H1 (cell line): ENCODE measurements at regions not wholly inside any gene's neighbourhood (a gene's known extent, or its start where the extent isn't known, plus 50 kb on each side); places are given as distances from the start of the nearest gene placed in this dataset.

ENCODE experiments used
- CTCF ChIA-PET: fragments of 300-600 bp; sonication (Branson Sonifier 250); formaldehyde crosslinking; loops from one replicate; lab custom pipeline; 2021; ENCODE audit not compliant: partially characterized antibody; lab: Charles Lee
- POLR2A ChIA-PET: fragments of 300-600 bp; sonication (Branson Sonifier 250); formaldehyde crosslinking; loops from one replicate; lab custom pipeline; 2021; ENCODE audit warnings: inconsistent platforms; ENCODE audit not compliant: partially characterized antibody; lab: Charles Lee
- DNase-seq, 2 experiments: peaks; one replicate each; pipeline versions ENCODE4 v3.0.0 to v3.0.0-alpha.2; 2010 to 2022; ENCODE audit warnings: low spot score in 2 of 2, low read depth in 1 of 2, mixed read lengths in 1 of 2
- FAIRE-seq: peaks from 2 replicates; lab custom pipeline; 2011; peaks lifted over from hg19 to GRCh38; lab: Jason Lieb, UNC
- H2AFZ ChIP-seq: 2 replicates; pipeline ENCODE4 v1.8.1; 2012; ENCODE audit warnings: low read length, inconsistent platforms
- H2AK5ac ChIP-seq: 2 replicates; pipeline ENCODE4 v1.6.1; 2013; ENCODE audit warnings: low read depth, low read length
- H2BK120ac ChIP-seq: replicated peaks from 2 replicates; pipeline ENCODE3; 2013; ENCODE audit warnings: low read depth, low read length, inconsistent platforms
- H2BK12ac ChIP-seq: 2 replicates; pipeline ENCODE4 v1.6.1; 2013; ENCODE audit warnings: low read depth, low read length
- H2BK15ac ChIP-seq: 2 replicates; pipeline ENCODE4 v1.6.1; 2013; ENCODE audit warnings: low read length
- H2BK20ac ChIP-seq: 2 replicates; pipeline ENCODE4 v1.6.1; 2013; ENCODE audit warnings: low read length
- H2BK5ac ChIP-seq: 2 replicates; pipeline ENCODE4 v1.6.1; 2013; ENCODE audit warnings: low read depth, low read length
- H3K14ac ChIP-seq: 2 replicates; pipeline ENCODE4 v1.6.1; 2013; ENCODE audit warnings: inconsistent platforms; ENCODE audit not compliant: insufficient read length
- H3K18ac ChIP-seq: 2 replicates; pipeline ENCODE4 v1.6.1; 2013; ENCODE audit warnings: low read length; ENCODE audit errors: extremely low read depth
- H3K23ac ChIP-seq: 2 replicates; pipeline ENCODE4 v1.6.1; 2013; ENCODE audit warnings: inconsistent platforms; ENCODE audit not compliant: insufficient read length
- H3K23me2 ChIP-seq: 2 replicates; pipeline ENCODE4 v1.6.1; 2013; ENCODE audit warnings: low read depth, low read length
- H3K27ac ChIP-seq: 2 replicates; pipeline ENCODE4 v1.6.1; 2011; ENCODE audit warnings: low read depth, low read length, inconsistent platforms
- H3K27me3 ChIP-seq, 4 experiments: replicated peaks in 1 of 4; 1 replicate in 1 of 4; 2 replicates in 3 of 4; pipeline versions ENCODE4 v1.6.1 to v1.8.1; 2011 to 2013; ENCODE audit warnings: low read length in 3 of 4, mild to moderate bottlenecking in 3 of 4, inconsistent platforms in 2 of 4, mixed read lengths in 2 of 4, moderate library complexity in 1 of 4; ENCODE audit not compliant: control insufficient read depth in 3 of 4, insufficient read depth in 3 of 4; ENCODE audit errors: extremely low read depth in 1 of 4
- H3K36me3 ChIP-seq, 4 experiments: 2 replicates each; pipeline versions ENCODE4 v1.6.1 to v1.8.1; 2011 to 2013; ENCODE audit warnings: mild to moderate bottlenecking in 4 of 4, low read length in 3 of 4, moderate library complexity in 2 of 4, control low read depth in 1 of 4, inconsistent platforms in 1 of 4; ENCODE audit not compliant: insufficient read depth in 4 of 4, control insufficient read depth in 2 of 4
- H3K4ac ChIP-seq: replicated peaks from 2 replicates; pipeline ENCODE3; 2013; ENCODE audit warnings: low read length, low read depth, mixed read lengths, inconsistent platforms; ENCODE audit not compliant: insufficient read length
- H3K4me1 ChIP-seq, 4 experiments: replicated peaks in 1 of 4; 1 replicate in 1 of 4; 2 replicates in 3 of 4; pipeline versions ENCODE4 v1.6.1 to v1.8.1; 2011 to 2013; ENCODE audit warnings: low read length in 3 of 4, inconsistent platforms in 2 of 4, mixed read lengths in 1 of 4; ENCODE audit not compliant: insufficient read depth in 4 of 4, control insufficient read depth in 3 of 4
- H3K4me2 ChIP-seq, 2 experiments: 2 replicates each; pipeline versions ENCODE4 v1.6.1 to v1.8.1; 2011 to 2013; ENCODE audit warnings: low read depth in 2 of 2, low read length in 2 of 2, control low read depth in 1 of 2, inconsistent platforms in 1 of 2, mild to moderate bottlenecking in 1 of 2; ENCODE audit not compliant: insufficient read depth in 1 of 2
- H3K4me3 ChIP-seq, 4 experiments: fragments of 200-600, 300-600 bp in 1 of 4; sonication (generic), shearing (Covaris generic), sonication (Bioruptor Twin) in 1 of 4; 2 replicates each; pipeline versions ENCODE4 v1.5.1 to v1.8.1; 2011 to 2016; ENCODE audit warnings: low read length in 4 of 4, low read depth in 3 of 4, control low read depth in 2 of 4, inconsistent platforms in 2 of 4, mild to moderate bottlenecking in 2 of 4, mixed read lengths in 1 of 4, moderate library complexity in 1 of 4; ENCODE audit not compliant: insufficient read depth in 2 of 4; ENCODE audit errors: extremely low read depth in 1 of 4
- H3K56ac ChIP-seq: replicated peaks from 2 replicates; pipeline ENCODE3; 2013; ENCODE audit warnings: low read depth, mild to moderate bottlenecking, mixed read lengths, low read length, inconsistent platforms; ENCODE audit not compliant: insufficient read length
- H3K79me1 ChIP-seq: 2 replicates; pipeline ENCODE4 v1.6.1; 2013; ENCODE audit warnings: low read depth, low read length, control low read depth
- H3K79me2 ChIP-seq, 2 experiments: 2 replicates each; pipeline versions ENCODE4 v1.6.1 to v1.8.1; 2012 to 2013; ENCODE audit warnings: low read length in 2 of 2, mild to moderate bottlenecking in 2 of 2, inconsistent platforms in 1 of 2; ENCODE audit not compliant: insufficient read depth in 2 of 2, control insufficient read depth in 1 of 2
- H3K9ac ChIP-seq, 4 experiments: replicated peaks in 1 of 4; 1 replicate in 1 of 4; 2 replicates in 3 of 4; pipeline versions ENCODE4 v1.6.1 to v1.8.1; 2011 to 2013; ENCODE audit warnings: low read depth in 3 of 4, low read length in 3 of 4, control low read depth in 2 of 4, mild to moderate bottlenecking in 2 of 4, moderate library complexity in 2 of 4, inconsistent platforms in 1 of 4; ENCODE audit errors: extremely low read depth in 1 of 4
- H3K9me3 ChIP-seq, 2 experiments: 2 replicates each; pipeline versions ENCODE4 v1.6.1 to v1.8.1; 2012 to 2013; ENCODE audit warnings: mild to moderate bottlenecking in 2 of 2, moderate library complexity in 2 of 2, control low read depth in 1 of 2, inconsistent platforms in 1 of 2, low read depth in 1 of 2, low read length in 1 of 2, mixed read lengths in 1 of 2; ENCODE audit not compliant: insufficient read depth in 2 of 2
- H4K20me1 ChIP-seq, 2 experiments: replicated peaks in 1 of 2; 2 replicates each; pipeline versions ENCODE3 to v1.8.1; 2011 to 2013; ENCODE audit warnings: inconsistent platforms in 2 of 2, low read length in 2 of 2, mild to moderate bottlenecking in 1 of 2; ENCODE audit not compliant: insufficient read depth in 2 of 2, control insufficient read depth in 1 of 2
- H4K5ac ChIP-seq: 2 replicates; pipeline ENCODE4 v1.6.1; 2013; ENCODE audit warnings: low read length, low read depth, mixed read lengths, inconsistent platforms; ENCODE audit not compliant: insufficient read length
- H4K8ac ChIP-seq: 2 replicates; pipeline ENCODE4 v1.8.0; 2013; ENCODE audit warnings: mild to moderate bottlenecking, moderate library complexity, low read length, inconsistent platforms; ENCODE audit not compliant: insufficient read depth; ENCODE audit errors: extremely low read depth
- H4K91ac ChIP-seq: replicated peaks from 2 replicates; pipeline ENCODE3; 2013; ENCODE audit warnings: low read length, mixed read lengths, inconsistent platforms; ENCODE audit not compliant: insufficient read length
- ASH2L ChIP-seq: fragments of 200-600, 300-600 bp; sonication (generic); IDR thresholded peaks from one replicate; pipeline ENCODE4 v1.7.1; 2017; ENCODE audit warnings: low read length
- BACH1 ChIP-seq: IDR thresholded peaks from 2 replicates; pipeline ENCODE4 v1.6.1; 2012; ENCODE audit warnings: low read length, improper control_type of control experiment
- CBX5 ChIP-seq: fragments of 300-800, 300-1000 bp; sonication (generic); IDR thresholded peaks from 2 replicates; pipeline ENCODE4 v1.7.1; 2016; ENCODE audit warnings: antibody characterized with exemption, low read length, low read depth
- CBX8 ChIP-seq: fragments of 300-800, 300-1000 bp; sonication (generic); IDR thresholded peaks from 2 replicates; pipeline ENCODE4 v1.7.1; 2016; ENCODE audit warnings: low read depth, low read length, borderline replicate concordance
- CHD2 ChIP-seq: IDR thresholded peaks from 2 replicates; pipeline ENCODE4 v1.6.1; 2012; ENCODE audit warnings: low read length, improper control_type of control experiment
- CREB1 ChIP-seq: IDR thresholded peaks from 2 replicates; pipeline ENCODE4 v1.6.1; 2012; ENCODE audit warnings: inconsistent platforms
- KDM1A ChIP-seq: fragments of 200-600, 300-600 bp; sonication (generic); IDR thresholded peaks from 2 replicates; pipeline ENCODE4 v1.7.1; 2016; ENCODE audit warnings: mild to moderate bottlenecking, low read length, borderline replicate concordance
- MAFK ChIP-seq: IDR thresholded peaks from 2 replicates; pipeline ENCODE4 v1.6.1; 2012; ENCODE audit warnings: low read depth, mild to moderate bottlenecking, improper control_type of control experiment, low read length
- NANOG ChIP-seq: IDR thresholded peaks from 2 replicates; pipeline ENCODE4 v1.6.1; 2011; ENCODE audit warnings: low read length, low read depth, mild to moderate bottlenecking, inconsistent platforms; ENCODE audit not compliant: insufficient read depth, poor library complexity, severe bottlenecking
- NRF1 ChIP-seq: IDR thresholded peaks from 2 replicates; pipeline ENCODE4 v1.6.1; 2011; ENCODE audit warnings: mild to moderate bottlenecking, low read depth, low read length, improper control_type of control experiment
- POLR2A ChIP-seq, 2 experiments: IDR thresholded peaks; 1 replicate in 1 of 2; 2 replicates in 1 of 2; pipeline ENCODE4 v1.6.1; 2011; ENCODE audit warnings: low read depth in 2 of 2, low read length in 2 of 2, mild to moderate bottlenecking in 2 of 2; ENCODE audit errors: control extremely low read depth in 1 of 2
- RBBP5 ChIP-seq: IDR thresholded peaks from 2 replicates; pipeline ENCODE4 v1.7.1; 2012; ENCODE audit warnings: low read depth, mild to moderate bottlenecking, inconsistent platforms, low read length, moderate library complexity, borderline replicate concordance
- RFX5 ChIP-seq: IDR thresholded peaks from 2 replicates; pipeline ENCODE4 v1.6.1; 2011; ENCODE audit warnings: low read depth, low read length, improper control_type of control experiment, borderline replicate concordance
- SP1 ChIP-seq: IDR thresholded peaks from 2 replicates; pipeline ENCODE4 v1.6.1; 2011; ENCODE audit warnings: low read depth, low read length
- SP4 ChIP-seq: IDR thresholded peaks from 2 replicates; pipeline ENCODE4 v1.6.1; 2012; ENCODE audit warnings: low read length, inconsistent platforms
- TCF12 ChIP-seq: IDR thresholded peaks from 2 replicates; pipeline ENCODE4 v1.6.1; 2011; ENCODE audit warnings: low read depth, mild to moderate bottlenecking, low read length
- YY1 ChIP-seq: IDR thresholded peaks from 2 replicates; pipeline ENCODE4 v1.6.1; 2011; ENCODE audit warnings: low read depth, mild to moderate bottlenecking, low read length
- WGBS, 2 experiments: shearing (Covaris generic) in 1 of 2; methylation state at CpG; one replicate each; pipeline versions ENCODE4 v1.1.6 to v1.1.7; 2013 to 2015; ENCODE audit warnings: low lambda C conversion rate in 2 of 2, mixed read lengths in 2 of 2, inconsistent platforms in 1 of 2, low coverage in 1 of 2, missing lambda C conversion rate in 1 of 2; ENCODE audit not compliant: insufficient replicate concordance in 2 of 2, insufficient coverage in 1 of 2, insufficient read length in 1 of 2; ENCODE audit errors: extremely low coverage in 1 of 2, missing lambda C conversion rate in 1 of 2; 5-methylcytosine and 5-hydroxymethylcytosine counted together

GRCh38 chrX:137405449-137406140 is 160.3 kb upstream of the ZIC3 start:
- FAIRE-seq (no peak), DNase-seq (no peak)
- ChIA-PET POLR2A (no interaction called here), CTCF (no interaction called here)
- H3K79me2 ChIP-seq: no peaks in the 10 kb centered on the region
- no peak overlapping the region for H2BK5ac ChIP-seq
- no peak overlapping the region for H2BK20ac ChIP-seq
- no peaks in the 10 kb centered on the region for H3K36me3 ChIP-seq
- H3K56ac ChIP-seq: no peak overlapping the region
- H3K79me1 ChIP-seq: no peaks in the 10 kb centered on the region
- H2BK12ac ChIP-seq: no peak overlapping the region
- no peak overlapping the region for H4K91ac ChIP-seq
- no peak overlapping the region for H3K4ac ChIP-seq
- H4K5ac ChIP-seq: no peak overlapping the region
- H3K23me2 ChIP-seq: no peaks in the 10 kb centered on the region
- H3K27ac ChIP-seq: no peak overlapping the region
- H3K9me3 ChIP-seq: no peaks in the 10 kb centered on the region
- H3K18ac ChIP-seq: no peak overlapping the region
- H2AFZ ChIP-seq: no peak overlapping the region
- H3K23ac ChIP-seq: no peak overlapping the region
- no peak overlapping the region for H3K4me3 ChIP-seq
- no peak overlapping the region for H3K9ac ChIP-seq
- H4K8ac ChIP-seq: no peak overlapping the region
- no peaks in the 10 kb centered on the region for H3K4me1 ChIP-seq
- no peaks in the 10 kb centered on the region for H3K27me3 ChIP-seq
- H4K20me1 ChIP-seq: no peaks in the 10 kb centered on the region
- H2AK5ac ChIP-seq: no peak overlapping the region
- H3K4me2 ChIP-seq: no peak overlapping the region
- H2BK15ac ChIP-seq: no peak overlapping the region
- WGBS, 2 experiments: 97% methylated on average over 16 of the region's 26 CpGs; no CpG with 5 or more reads in 1 of the 2 experiments
- H2BK120ac ChIP-seq: no peak overlapping the region
- H3K14ac ChIP-seq: no peak overlapping the region
- TF ChIP-seq RFX5 (no peak), NANOG (no peak), TCF12 (no peak), CBX5 (no peak), CBX8 (no peak), NRF1 (no peak), POLR2A (IDR thresholded peaks at IDR 0.05; ENCODE audit: control extremely low read depth in 1 of 2, low read depth in 2 of 2, low read length in 2 of 2) (no peak), SP4 (no peak), YY1 (no peak), CREB1 (no peak), ASH2L (no peak), KDM1A (no peak), RBBP5 (no peak), MAFK (no peak), BACH1 (no peak), CHD2 (no peak), SP1 (no peak)
